ENCODE measurements at regions not wholly inside any gene's neighbourhood (a gene's known extent, or its start where the extent isn't known, plus 50 kb on each side); places are given as distances from the start of the nearest gene placed in this dataset.

- no peak overlapping the region for H3K9ac ChIP-seq (replicated peaks in 1 of 4; ENCODE audit: extremely low read depth in 1 of 4, low read depth in 3 of 4, low read length in 3 of 4)
- no peaks in the 10 kb centered on the region for H3K23me2 ChIP-seq (ENCODE audit: low read depth, low read length)
- no peak overlapping the region for H2BK120ac ChIP-seq (replicated peaks; ENCODE audit: low read depth, low read length)
- no peaks in the 10 kb centered on the region for H3K79me2 ChIP-seq (ENCODE audit: control insufficient read depth in 1 of 2, insufficient read depth in 2 of 2, low read length in 2 of 2)
- H3K27me3 ChIP-seq (replicated peaks in 1 of 4; ENCODE audit: control insufficient read depth in 3 of 4, extremely low read depth in 1 of 4, insufficient read depth in 3 of 4, low read length in 3 of 4): no peaks in the 10 kb centered on the region
- no peaks in the 10 kb centered on the region for H3K36me3 ChIP-seq (ENCODE audit: control insufficient read depth in 2 of 4, insufficient read depth in 4 of 4, low read length in 3 of 4)
- peaks cover 0 to 4% (median 0%) of the 10 kb centered on the region in 4 experiments; a peak in 1 of 7 replicates for H3K4me1 ChIP-seq (replicated peaks in 1 of 4; ENCODE audit: control insufficient read depth in 3 of 4, insufficient read depth in 4 of 4, low read length in 3 of 4)
- H4K91ac ChIP-seq (replicated peaks; ENCODE audit: insufficient read length, low read length): no peak overlapping the region
- H2BK20ac ChIP-seq (ENCODE audit: low read length): no peak overlapping the region
- peak overlapping the region; percentile 70; the same call in 1 of the 2 replicates for H2AFZ ChIP-seq (ENCODE audit: low read length)
- CTCF ChIA-PET (ENCODE audit: partially characterized antibody): interaction anchor here (1.6 kb wide), 1 partner anchor 14 kb away, joined by 3 read pairs; no protein-coding TSS in a partner anchor
- no peak overlapping the region for H3K4me2 ChIP-seq (ENCODE audit: insufficient read depth in 1 of 2, low read depth in 2 of 2, low read length in 2 of 2)
- POLR2A ChIA-PET (ENCODE audit: partially characterized antibody): no interaction called here
- no peak overlapping the region for H3K23ac ChIP-seq (ENCODE audit: insufficient read length)
- no peak overlapping the region for H4K5ac ChIP-seq (ENCODE audit: insufficient read length, low read depth, low read length)
- WGBS, 2 experiments (ENCODE audit: extremely low coverage in 1 of 2, insufficient coverage in 1 of 2, insufficient read length in 1 of 2, insufficient replicate concordance in 2 of 2, low coverage in 1 of 2, low lambda C conversion rate in 2 of 2, missing lambda C conversion rate in 1 of 2): 71% methylated on average over 1 of the region's 1 CpG; no CpG with 5 or more reads in 1 of the 2 experiments
- H2BK15ac ChIP-seq (ENCODE audit: low read length): no peak overlapping the region
- H4K8ac ChIP-seq (ENCODE audit: extremely low read depth, insufficient read depth, low read length): no peak overlapping the region
- H3K79me1 ChIP-seq (ENCODE audit: low read depth, low read length): no peaks in the 10 kb centered on the region
- no peak for TF ChIP-seq RBBP5 (IDR thresholded peaks at IDR 0.05; ENCODE audit: borderline replicate concordance, low read depth, low read length)
- no peak for TF ChIP-seq RAD21 (IDR thresholded peaks at IDR 0.05 in 1 of 2, conservative IDR thresholded peaks at IDR 0.05 in 1 of 2; ENCODE audit: low read depth in 2 of 2, low read length in 2 of 2)
- no peak for TF ChIP-seq FOSL1 (IDR thresholded peaks at IDR 0.05; ENCODE audit: insufficient read depth, low read depth, low read length)
- no peak for TF ChIP-seq EGR1 (IDR thresholded peaks at IDR 0.05; ENCODE audit: borderline replicate concordance, low read depth, low read length)
- TF ChIP-seq HDAC6 (IDR thresholded peaks at IDR 0.05; ENCODE audit: low read depth, low read length): no peak
- no peak for TF ChIP-seq MAFK (IDR thresholded peaks at IDR 0.05; ENCODE audit: low read depth, low read length)
- no peak for TF ChIP-seq BACH1 (IDR thresholded peaks at IDR 0.05; ENCODE audit: low read length)
- TF ChIP-seq EP300 (IDR thresholded peaks at IDR 0.05; ENCODE audit: borderline replicate concordance in 1 of 2, low read depth in 2 of 2, low read length in 2 of 2): no peak
- H3K14ac ChIP-seq (ENCODE audit: insufficient read length): no peak overlapping the region
- H2AK5ac ChIP-seq (ENCODE audit: low read depth, low read length): no peak overlapping the region
- no peaks in the 10 kb centered on the region for H3K9me3 ChIP-seq (ENCODE audit: insufficient read depth in 2 of 2, low read depth in 1 of 2, low read length in 1 of 2)
- H3K18ac ChIP-seq (ENCODE audit: extremely low read depth, low read length): no peak overlapping the region
- no peaks in the 10 kb centered on the region for H4K20me1 ChIP-seq (replicated peaks in 1 of 2; ENCODE audit: control insufficient read depth in 1 of 2, insufficient read depth in 2 of 2, low read length in 2 of 2)
- H3K56ac ChIP-seq (replicated peaks; ENCODE audit: insufficient read length, low read depth, low read length): no peak overlapping the region
- no peak for DNase-seq (ENCODE audit: low read depth in 1 of 2, low spot score in 2 of 2)
- FAIRE-seq: no peak
- H3K4me3 ChIP-seq (ENCODE audit: extremely low read depth in 1 of 4, insufficient read depth in 2 of 4, low read depth in 3 of 4, low read length in 4 of 4): no peak overlapping the region
- H2BK5ac ChIP-seq (ENCODE audit: low read depth, low read length): no peak overlapping the region
- H3K27ac ChIP-seq (ENCODE audit: low read depth, low read length): no peak overlapping the region
- H2BK12ac ChIP-seq (ENCODE audit: low read depth, low read length): no peak overlapping the region
- H3K4ac ChIP-seq (replicated peaks; ENCODE audit: insufficient read length, low read depth, low read length): no peak overlapping the region
Measured at GRCh38 chr9:29390859-29391258, 1817.6 kb upstream of the C9orf72 start.
